ENCODE measurements at regions not wholly inside any gene's neighbourhood (a gene's known extent, or its start where the extent isn't known, plus 50 kb on each side); places are given as distances from the start of the nearest gene placed in this dataset.

GRCh38 chr2:238593678-238594077 is 167.0 kb downstream of the ASB1 start:
- Histone ChIP-seq H3K27ac (no peak overlapping the region), H3K4me1 (no peaks in the 10 kb centered on the region), H3K36me3 (no peaks in the 10 kb centered on the region), H3K4me3 (no peak overlapping the region), H3K27me3 (no peaks in the 10 kb centered on the region), H3K9me3 (no peaks in the 10 kb centered on the region)
- FAIRE-seq, result no peak
- 76 to 88% methylated on average over 9 of the region's 9 CpGs for WGBS, 2 donors
- no peak for TF ChIP-seq CTCF (IDR thresholded peaks at IDR 0.05)
- no peak for DNase-seq
- intact Hi-C loops (cut with DNase I), result no loop called here
- no peak for ATAC-seq

- no peak for TF ChIP-seq CTCF (IDR thresholded peaks at IDR 0.05)
- ATAC-seq, result no peak
- Histone ChIP-seq H3K9me3 (no peaks in the 10 kb centered on the region), H3K36me3 (no peaks in the 10 kb centered on the region), H3K27ac (no peak overlapping the region), H3K4me3 (no peak overlapping the region), H3K27me3 (no peaks in the 10 kb centered on the region), H3K4me1 (no peaks in the 10 kb centered on the region)
- DNase-seq, result no peak
- intact Hi-C loops (cut with DNase I), result no loop called here
- FAIRE-seq, result no peak
- WGBS, 2 donors, result 68 to 80% methylated on average over 13 of the region's 13 CpGs
Measured at GRCh38 chr2:238594796-238595749, 168.3 kb downstream of the ASB1 start.

- DNase-seq (no peak), ATAC-seq (no peak), FAIRE-seq (no peak)
- intact Hi-C loops (cut with DNase I), result no loop called here
- H3K36me3 ChIP-seq, result no peaks in the 10 kb centered on the region
- no peak overlapping the region for H3K4me3 ChIP-seq
- H3K27ac ChIP-seq, result no peak overlapping the region
- H3K4me1 ChIP-seq, result no peaks in the 10 kb centered on the region
- H3K27me3 ChIP-seq, result no peaks in the 10 kb centered on the region
- 69 to 74% methylated on average over 20 of the region's 20 CpGs for WGBS, 2 donors
- TF ChIP-seq CTCF (IDR thresholded peaks at IDR 0.05), result no peak
- no peaks in the 10 kb centered on the region for H3K9me3 ChIP-seq
Measured at GRCh38 chr2:238595750-238596570, 169.2 kb downstream of the ASB1 start.

- WGBS, 2 donors, result 39 to 44% methylated on average over 24 of the region's 24 CpGs
- no peak overlapping the region for H3K4me3 ChIP-seq
- no peaks in the 10 kb centered on the region for H3K36me3 ChIP-seq
- peak overlapping the region in 3 of 4 donors; percentile 7 to 58 (median 22) for H3K27ac ChIP-seq
- FAIRE-seq (no peak), ATAC-seq (peak; percentile 80 to 89 (median 86)), DNase-seq (peak in 4 of 6 donors; percentile 26 to 45 (median 34))
- no peaks in the 10 kb centered on the region for H3K9me3 ChIP-seq
- no peaks in the 10 kb centered on the region for H3K4me1 ChIP-seq
- TF ChIP-seq CTCF (IDR thresholded peaks at IDR 0.05), result no peak
- intact Hi-C loops (cut with DNase I), result no loop called here
- no peaks in the 10 kb centered on the region for H3K27me3 ChIP-seq
Measured at GRCh38 chr2:238596571-238597551, 170.1 kb downstream of the ASB1 start.

All from pancreas (tissue), 10 donors.